Progenitor cell of endocrine pancreas (in vitro differentiated cells): ENCODE measurements at regions not wholly inside any gene's neighbourhood (a gene's known extent, or its start where the extent isn't known, plus 50 kb on each side); places are given as distances from the start of the nearest gene placed in this dataset.
"Not testable (repeated sequence)": the region's sequence is repeated elsewhere in the genome, so short reads cannot be mapped to it uniquely, and the experiment has no call there.

ENCODE experiments used
- DNase-seq: peaks from one replicate; pipeline ENCODE4 v3.0.0; 2021; ENCODE audit warnings: low spot score; ENCODE audit not compliant: unreplicated experiment
- H3K27ac Mint-ChIP-seq: 2 replicates; pipeline ENCODE4 v1.8.0; 2021; ENCODE audit warnings: mild to moderate bottlenecking, moderate library complexity, mixed read lengths
- H3K27me3 Mint-ChIP-seq: 2 replicates; pipeline ENCODE4 v1.8.0; 2021; ENCODE audit warnings: mixed read lengths
- H3K36me3 Mint-ChIP-seq: 2 replicates; pipeline ENCODE4 v1.8.0; 2022; ENCODE audit warnings: mixed read lengths; ENCODE audit not compliant: insufficient read depth
- H3K4me1 Mint-ChIP-seq: 2 replicates; pipeline ENCODE4 v1.8.0; 2021; ENCODE audit warnings: low read depth, mixed read lengths
- H3K4me3 Mint-ChIP-seq: 2 replicates; pipeline ENCODE4 v1.8.0; 2021; ENCODE audit warnings: low read depth, mild to moderate bottlenecking, moderate library complexity, mixed read lengths
- H3K9me3 Mint-ChIP-seq: 2 replicates; pipeline ENCODE4 v1.8.0; 2021; ENCODE audit warnings: low read depth, mixed read lengths
- TF ChIP-seq, protein P1 (sequence below): fragments of 200-600 bp; sonication (generic); IDR thresholded peaks from one replicate; pipeline ENCODE4 v1.5.0; 2021; ENCODE audit warnings: antibody characterized with exemption, mild to moderate bottlenecking; ENCODE audit not compliant: unreplicated experiment

GRCh38 chr5:107005161-107005560 lies 665.6 kb downstream of the EFNA5 start:
- TF ChIP-seq, protein P1, sequence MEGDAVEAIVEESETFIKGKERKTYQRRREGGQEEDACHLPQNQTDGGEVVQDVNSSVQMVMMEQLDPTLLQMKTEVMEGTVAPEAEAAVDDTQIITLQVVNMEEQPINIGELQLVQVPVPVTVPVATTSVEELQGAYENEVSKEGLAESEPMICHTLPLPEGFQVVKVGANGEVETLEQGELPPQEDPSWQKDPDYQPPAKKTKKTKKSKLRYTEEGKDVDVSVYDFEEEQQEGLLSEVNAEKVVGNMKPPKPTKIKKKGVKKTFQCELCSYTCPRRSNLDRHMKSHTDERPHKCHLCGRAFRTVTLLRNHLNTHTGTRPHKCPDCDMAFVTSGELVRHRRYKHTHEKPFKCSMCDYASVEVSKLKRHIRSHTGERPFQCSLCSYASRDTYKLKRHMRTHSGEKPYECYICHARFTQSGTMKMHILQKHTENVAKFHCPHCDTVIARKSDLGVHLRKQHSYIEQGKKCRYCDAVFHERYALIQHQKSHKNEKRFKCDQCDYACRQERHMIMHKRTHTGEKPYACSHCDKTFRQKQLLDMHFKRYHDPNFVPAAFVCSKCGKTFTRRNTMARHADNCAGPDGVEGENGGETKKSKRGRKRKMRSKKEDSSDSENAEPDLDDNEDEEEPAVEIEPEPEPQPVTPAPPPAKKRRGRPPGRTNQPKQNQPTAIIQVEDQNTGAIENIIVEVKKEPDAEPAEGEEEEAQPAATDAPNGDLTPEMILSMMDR = no peak
- no peak overlapping the region for H3K4me3 Mint-ChIP-seq
- no peak for DNase-seq
- no peaks in the 10 kb centered on the region for H3K27me3 Mint-ChIP-seq
- H3K27ac Mint-ChIP-seq = no peak overlapping the region
- peaks cover 3% of the 10 kb centered on the region for H3K4me1 Mint-ChIP-seq
- no peaks in the 10 kb centered on the region for H3K36me3 Mint-ChIP-seq
- H3K9me3 Mint-ChIP-seq = no peaks in the 10 kb centered on the region

DNA sequence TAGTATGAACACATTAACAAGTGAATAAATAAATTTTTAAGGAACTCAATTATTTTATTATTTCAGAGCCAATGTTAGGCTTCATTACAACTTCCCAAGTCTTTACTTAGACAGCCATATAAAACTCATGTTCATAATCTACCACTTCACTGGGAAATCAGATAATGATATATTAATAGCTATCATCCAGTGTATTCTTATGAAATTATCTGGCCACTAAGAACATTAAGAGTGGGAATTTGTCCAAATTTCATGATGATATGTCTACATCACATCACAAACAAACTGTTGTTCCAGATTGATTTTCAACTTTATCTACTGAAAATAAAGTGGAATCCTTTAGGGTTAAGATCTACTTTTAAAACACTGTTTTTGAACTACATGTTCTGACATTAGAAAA lies 668.6 kb downstream of the EFNA5 start:
- Mint-ChIP-seq H3K27ac (no peak overlapping the region), H3K9me3 (peaks cover 14% of the 10 kb centered on the region), H3K4me3 (no peak overlapping the region), H3K4me1 (no peaks in the 10 kb centered on the region), H3K36me3 (peaks cover 1% of the 10 kb centered on the region), H3K27me3 (no peaks in the 10 kb centered on the region)
- DNase-seq = no peak
- TF ChIP-seq, protein P1 = no peak

DNA sequence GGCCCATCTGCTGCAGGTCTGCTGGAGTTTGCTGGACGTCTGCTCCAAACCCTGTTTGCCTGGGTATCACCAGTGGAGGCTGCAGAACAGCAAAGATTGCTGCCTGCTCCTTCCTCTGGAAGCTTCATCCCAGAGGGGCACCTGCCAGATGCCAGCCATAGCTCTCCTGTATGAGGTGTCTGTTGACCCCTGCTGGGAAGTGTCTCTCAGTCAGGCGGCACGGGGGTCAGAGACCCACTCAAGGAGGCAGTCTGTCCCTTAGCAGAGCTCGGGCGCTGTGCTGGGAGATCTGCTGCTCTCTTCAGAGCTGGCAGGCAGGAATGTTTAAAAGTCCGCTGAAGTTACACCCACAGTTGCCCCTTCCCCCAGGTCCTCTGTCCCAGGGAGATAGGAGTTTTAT lies 671.2 kb downstream of the EFNA5 start:
- not testable (repeated sequence) for H3K4me1 Mint-ChIP-seq, H3K36me3 Mint-ChIP-seq, DNase-seq, H3K27ac Mint-ChIP-seq, H3K27me3 Mint-ChIP-seq, H3K4me3 Mint-ChIP-seq
- H3K9me3 Mint-ChIP-seq = peaks cover 32% of the 10 kb centered on the region

- no peaks in the 10 kb centered on the region for H3K9me3 Mint-ChIP-seq
- TF ChIP-seq, protein P1 = no peak
- H3K27ac Mint-ChIP-seq = no peak overlapping the region
- H3K36me3 Mint-ChIP-seq = no peaks in the 10 kb centered on the region
- H3K27me3 Mint-ChIP-seq = peaks cover 17% of the 10 kb centered on the region
- peaks cover 13% of the 10 kb centered on the region for H3K4me1 Mint-ChIP-seq
- DNase-seq = no peak
- H3K4me3 Mint-ChIP-seq = no peak overlapping the region
Observed at GRCh38 chr5:106986006-106986405, 684.7 kb downstream of the EFNA5 start.

GRCh38 chr5:106985174-106985573 lies 685.6 kb downstream of the EFNA5 start:
- Mint-ChIP-seq H3K27me3 (peaks cover 25% of the 10 kb centered on the region), H3K9me3 (no peaks in the 10 kb centered on the region), H3K27ac (no peak overlapping the region), H3K4me1 (peaks cover 13% of the 10 kb centered on the region), H3K36me3 (no peaks in the 10 kb centered on the region), H3K4me3 (no peak overlapping the region)
- DNase-seq = no peak
- TF ChIP-seq, protein P1 = no peak

DNA sequence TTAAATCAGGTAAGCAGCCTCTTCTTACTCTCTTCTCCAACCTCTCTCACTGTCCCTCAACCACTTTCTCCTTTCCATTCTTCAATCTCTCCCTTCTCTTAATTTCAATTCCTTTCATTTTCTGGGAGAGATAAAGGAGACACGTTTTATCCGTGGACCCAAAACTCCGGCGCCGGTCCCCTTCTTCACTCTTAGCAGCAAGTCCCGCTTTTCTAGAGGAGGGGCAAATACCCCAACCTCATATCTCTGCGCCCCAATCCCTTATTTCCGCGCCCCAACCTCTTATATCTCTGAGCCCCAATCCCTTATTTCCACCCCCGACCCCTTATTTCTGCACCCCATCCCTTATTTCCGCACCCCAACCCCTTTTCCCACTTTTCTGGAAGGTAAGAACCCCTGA lies 691.6 kb downstream of the EFNA5 start:
- H3K36me3 Mint-ChIP-seq, H3K4me1 Mint-ChIP-seq, H3K27ac Mint-ChIP-seq, H3K4me3 Mint-ChIP-seq, DNase-seq, H3K9me3 Mint-ChIP-seq: not testable (repeated sequence)
- peaks cover 51% of the 10 kb centered on the region for H3K27me3 Mint-ChIP-seq

DNA sequence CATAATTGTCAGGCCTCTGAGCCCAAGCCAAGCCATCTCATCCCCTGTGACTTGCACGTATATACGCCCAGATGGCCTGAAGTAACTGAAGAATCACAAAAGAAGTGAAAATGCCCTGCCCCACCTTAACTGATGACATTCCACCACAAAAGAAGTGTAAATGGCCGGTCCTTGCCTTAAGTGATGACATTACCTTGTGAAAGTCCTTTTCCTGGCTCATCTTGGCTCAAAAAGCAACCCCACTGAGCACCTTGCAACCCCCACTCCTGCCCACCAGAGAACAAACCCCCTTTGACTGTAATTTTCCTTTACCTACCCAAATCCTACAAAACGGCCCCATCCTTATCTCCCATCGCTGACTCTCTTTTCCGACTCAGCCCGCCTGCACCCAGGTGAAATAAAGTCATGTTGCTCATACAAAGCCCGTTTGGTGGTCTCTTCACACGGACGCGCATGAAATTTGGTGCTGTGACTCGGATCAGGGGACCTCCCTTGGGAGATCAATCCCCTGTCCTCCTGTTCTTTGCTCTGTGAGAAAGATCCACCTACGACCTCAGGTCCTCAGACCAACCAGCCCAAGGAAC lies 692.1 kb downstream of the EFNA5 start:
- not testable (repeated sequence) for H3K9me3 Mint-ChIP-seq, H3K27ac Mint-ChIP-seq, DNase-seq, H3K36me3 Mint-ChIP-seq, H3K4me1 Mint-ChIP-seq, H3K4me3 Mint-ChIP-seq
- peaks cover 51% of the 10 kb centered on the region for H3K27me3 Mint-ChIP-seq
